K562 (cell line): ENCODE measurements at regions not wholly inside any gene's neighbourhood (a gene's known extent, or its start where the extent isn't known, plus 50 kb on each side); places are given as distances from the start of the nearest gene placed in this dataset.

Experiments
- BRCA1 ChIP-seq, 2 experiments: fragments of 450-650 bp in 1 of 2; sonication (generic) in 1 of 2; formaldehyde crosslinking in 1 of 2; IDR thresholded peaks; 2 replicates each; pipeline versions ENCODE4 v1.5.0 to v1.6.1; 2017 to 2020; ENCODE audit warnings: mild to moderate bottlenecking in 1 of 2, missing genetic modification reagents in 1 of 2
- COPS2 ChIP-seq: fragments of 450-650 bp; conservative IDR thresholded peaks from 2 replicates; pipeline ENCODE4 v1.6.1; 2016; ENCODE audit warnings: mild to moderate bottlenecking, moderate library complexity
- ESRRA ChIP-seq: fragments of 450-650 bp; IDR thresholded peaks from 2 replicates; pipeline ENCODE4 v1.6.1; 2014; ENCODE audit warnings: low read depth, mild to moderate bottlenecking, moderate library complexity, borderline replicate concordance
- HMGN3 ChIP-seq: IDR thresholded peaks from 2 replicates; pipeline ENCODE4 v1.6.1; 2011; ENCODE audit warnings: borderline replicate concordance, low read depth, mild to moderate bottlenecking, mixed read lengths, low read length; ENCODE audit not compliant: insufficient read length; ENCODE audit errors: extremely low read depth
- KLF6 ChIP-seq: fragments of 250-450 bp; sonication (Bioruptor Pico); IDR thresholded peaks from 2 replicates; pipeline ENCODE4 v1.4.0; 2020; ENCODE audit warnings: mild to moderate bottlenecking, moderate library complexity, borderline replicate concordance
- NFIX ChIP-seq: fragments of 250-450 bp; sonication (Bioruptor Pico); IDR thresholded peaks from 2 replicates; pipeline ENCODE4 v1.4.0; 2020; ENCODE audit warnings: low read depth, mild to moderate bottlenecking, moderate library complexity
- PCBP1 ChIP-seq: fragments of 200-400 bp; formaldehyde crosslinking; IDR thresholded peaks from 2 replicates; pipeline ENCODE4 v1.6.1; 2018; ENCODE audit warnings: mild to moderate bottlenecking, low read depth, low read length; ENCODE audit not compliant: poor library complexity, severe bottlenecking
- POLR2H ChIP-seq: IDR thresholded peaks from 2 replicates; pipeline ENCODE4 v1.6.1; 2016; ENCODE audit warnings: missing genetic modification characterization, low read depth, mild to moderate bottlenecking, control low read depth, missing compliant biosample characterization, moderate library complexity
- RBM17 ChIP-seq: fragments of 200-400 bp; formaldehyde crosslinking; IDR thresholded peaks from 2 replicates; pipeline ENCODE4 v1.6.1; 2017; ENCODE audit warnings: low read depth, mild to moderate bottlenecking, low read length, borderline replicate concordance
- TAF15 ChIP-seq: fragments of 200-400 bp; formaldehyde crosslinking; IDR thresholded peaks from 2 replicates; pipeline ENCODE4 v1.6.1; 2017; ENCODE audit warnings: mild to moderate bottlenecking, low read depth, low read length, moderate library complexity
- TCF7L2 ChIP-seq: fragments of 150-350 bp; IDR thresholded peaks from 2 replicates; pipeline ENCODE4 v1.6.1; 2016; ENCODE audit warnings: low read depth, mild to moderate bottlenecking, low read length, moderate library complexity
- ZNF143 ChIP-seq: sonication (generic); formaldehyde crosslinking; IDR thresholded peaks from 2 replicates; pipeline ENCODE4 v1.9.0; 2022; ENCODE audit warnings: mild to moderate bottlenecking, missing genetic modification reagents
- ZNF57 ChIP-seq: fragments of 450-650 bp; formaldehyde crosslinking; IDR thresholded peaks from 2 replicates; pipeline ENCODE4 v1.4.0; 2020; ENCODE audit warnings: mild to moderate bottlenecking, moderate library complexity
- TF ChIP-seq, protein P1 (sequence below), 2 experiments: IDR thresholded peaks in 1 of 2; conservative IDR thresholded peaks in 1 of 2; 2 replicates each; pipeline ENCODE4 v1.6.1; 2016; ENCODE audit warnings: low read depth in 2 of 2, mild to moderate bottlenecking in 1 of 2, missing compliant biosample characterization in 1 of 2, missing genetic modification characterization in 1 of 2, moderate library complexity in 1 of 2
- TF ChIP-seq, protein P2 (sequence below): fragments of 250-450 bp; sonication (Bioruptor Pico); IDR thresholded peaks from 2 replicates; pipeline ENCODE4 v1.8.0; 2021; ENCODE audit warnings: moderate library complexity, mild to moderate bottlenecking, inconsistent platforms
- TF ChIP-seq, protein P3 (sequence below), 2 experiments: fragments of 450-650 bp; conservative IDR thresholded peaks; 2 replicates each; pipeline ENCODE4 v1.6.1; 2017; ENCODE audit warnings: mild to moderate bottlenecking in 2 of 2, moderate library complexity in 2 of 2
- TF ChIP-seq, protein P4 (sequence below), 2 experiments: fragments of 450-650 bp in 1 of 2; sonication (generic) in 1 of 2; formaldehyde crosslinking in 1 of 2; IDR thresholded peaks in 1 of 2; conservative IDR thresholded peaks in 1 of 2; 2 replicates each; pipeline versions ENCODE4 v1.6.1 to v1.8.1; 2016 to 2023; ENCODE audit warnings: mild to moderate bottlenecking in 2 of 2, moderate library complexity in 2 of 2, inconsistent platforms in 1 of 2, missing genetic modification reagents in 1 of 2

DNA sequence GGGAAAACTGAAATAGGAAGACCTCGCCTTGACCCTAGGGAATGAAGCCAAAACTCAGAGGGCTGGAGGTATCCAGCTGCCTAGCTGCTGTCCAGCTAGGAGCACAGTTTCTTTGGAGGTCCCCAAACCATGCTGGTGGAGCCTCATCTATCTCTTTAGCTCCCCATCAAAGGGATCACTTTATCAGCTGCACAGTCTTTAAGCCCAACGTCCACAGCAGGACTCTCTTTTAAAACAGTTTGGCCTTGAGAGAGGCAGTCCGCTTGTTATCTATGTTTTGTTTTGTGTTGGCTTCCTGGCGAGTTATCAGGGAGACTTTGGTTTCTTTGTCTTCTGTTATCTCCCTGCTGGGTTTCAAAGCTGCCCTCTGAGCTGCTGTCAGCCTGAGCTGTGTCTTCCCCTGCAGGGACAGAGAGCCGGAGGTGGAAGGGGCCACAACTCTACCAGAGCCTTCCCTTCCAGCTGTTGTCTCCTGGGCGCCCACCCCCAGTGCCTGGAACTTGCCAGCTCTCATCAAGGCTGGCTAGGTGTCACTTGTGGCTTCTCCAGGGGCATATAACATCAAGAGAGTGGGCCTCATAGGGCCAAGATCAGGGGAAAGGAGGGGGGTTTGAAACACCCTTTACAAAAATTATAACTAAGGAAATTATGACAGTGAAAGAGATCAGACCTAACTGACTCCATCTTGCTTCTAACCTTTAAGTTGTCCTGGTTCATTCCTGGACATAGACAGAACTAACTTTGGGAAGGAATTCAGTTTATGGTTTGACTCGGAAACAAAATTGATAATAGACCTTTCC, 61.4 kb upstream of the C15orf39 start (continued):
- TF ChIP-seq, protein P1, sequence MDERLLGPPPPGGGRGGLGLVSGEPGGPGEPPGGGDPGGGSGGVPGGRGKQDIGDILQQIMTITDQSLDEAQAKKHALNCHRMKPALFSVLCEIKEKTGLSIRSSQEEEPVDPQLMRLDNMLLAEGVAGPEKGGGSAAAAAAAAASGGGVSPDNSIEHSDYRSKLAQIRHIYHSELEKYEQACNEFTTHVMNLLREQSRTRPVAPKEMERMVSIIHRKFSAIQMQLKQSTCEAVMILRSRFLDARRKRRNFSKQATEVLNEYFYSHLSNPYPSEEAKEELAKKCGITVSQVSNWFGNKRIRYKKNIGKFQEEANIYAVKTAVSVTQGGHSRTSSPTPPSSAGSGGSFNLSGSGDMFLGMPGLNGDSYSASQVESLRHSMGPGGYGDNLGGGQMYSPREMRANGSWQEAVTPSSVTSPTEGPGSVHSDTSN (CRISPR knock-in tag; IDR thresholded peaks at IDR 0.05; ENCODE audit: low read depth), result no peak
- TF ChIP-seq, protein P1 (tag; conservative IDR thresholded peaks at IDR 0.05; ENCODE audit: low read depth), result no peak
- TF ChIP-seq ZNF57 (CRISPR knock-in tag), result no peak
- peak; percentile 76; the same call in 1 of the 2 replicates for TF ChIP-seq KLF6 (CRISPR knock-in tag)
- TF ChIP-seq, protein P2, sequence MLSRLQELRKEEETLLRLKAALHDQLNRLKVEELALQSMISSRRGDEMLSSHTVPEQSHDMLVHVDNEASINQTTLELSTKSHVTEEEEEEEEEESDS (CRISPR knock-in tag), result no peak
- TF ChIP-seq TAF15, result no peak
- TF ChIP-seq RBM17, result no peak
- no peak for TF ChIP-seq ZNF143
- TF ChIP-seq COPS2, result no peak
- TF ChIP-seq NFIX (CRISPR knock-in tag), result 0 out of 2 replicates have a peak, but pooled peaks have one; percentile 17
- peak; percentile 53; the same call in 1 of the 2 replicates for TF ChIP-seq ESRRA
- TF ChIP-seq BRCA1 (IDR thresholded peaks at IDR 0.05), result no peak
- no peak for TF ChIP-seq BRCA1 (CRISPR knock-in tag; IDR thresholded peaks at IDR 0.05)
- no peak for TF ChIP-seq PCBP1
- no peak for TF ChIP-seq TCF7L2
- TF ChIP-seq HMGN3, result no peak
- TF ChIP-seq, protein P3, sequence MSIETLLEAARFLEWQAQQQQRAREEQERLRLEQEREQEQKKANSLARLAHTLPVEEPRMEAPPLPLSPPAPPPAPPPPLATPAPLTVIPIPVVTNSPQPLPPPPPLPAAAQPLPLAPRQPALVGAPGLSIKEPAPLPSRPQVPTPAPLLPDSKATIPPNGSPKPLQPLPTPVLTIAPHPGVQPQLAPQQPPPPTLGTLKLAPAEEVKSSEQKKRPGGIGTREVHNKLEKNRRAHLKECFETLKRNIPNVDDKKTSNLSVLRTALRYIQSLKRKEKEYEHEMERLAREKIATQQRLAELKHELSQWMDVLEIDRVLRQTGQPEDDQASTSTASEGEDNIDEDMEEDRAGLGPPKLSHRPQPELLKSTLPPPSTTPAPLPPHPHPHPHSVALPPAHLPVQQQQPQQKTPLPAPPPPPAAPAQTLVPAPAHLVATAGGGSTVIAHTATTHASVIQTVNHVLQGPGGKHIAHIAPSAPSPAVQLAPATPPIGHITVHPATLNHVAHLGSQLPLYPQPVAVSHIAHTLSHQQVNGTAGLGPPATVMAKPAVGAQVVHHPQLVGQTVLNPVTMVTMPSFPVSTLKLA (conservative IDR thresholded peaks at IDR 0.05), result 0 out of 4 replicates have a peak, but pooled peaks of 1 of the 2 experiments have one; percentile 32
- TF ChIP-seq, protein P4, sequence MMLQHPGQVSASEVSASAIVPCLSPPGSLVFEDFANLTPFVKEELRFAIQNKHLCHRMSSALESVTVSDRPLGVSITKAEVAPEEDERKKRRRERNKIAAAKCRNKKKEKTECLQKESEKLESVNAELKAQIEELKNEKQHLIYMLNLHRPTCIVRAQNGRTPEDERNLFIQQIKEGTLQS (IDR thresholded peaks at IDR 0.05), result no peak
- TF ChIP-seq, protein P4 (CRISPR knock-in tag; conservative IDR thresholded peaks at IDR 0.05), result no peak
- TF ChIP-seq POLR2H (tag), result no peak
